ENCODE measurements at regions not wholly inside any gene's neighbourhood (a gene's known extent, or its start where the extent isn't known, plus 50 kb on each side); places are given as distances from the start of the nearest gene placed in this dataset.

GRCh38 chr3:7871003-7871560 lies 630.5 kb upstream of the LMCD1 start:
- Mint-ChIP-seq H3K27ac (no peak overlapping the region), H3K36me3 (peaks cover 2% of the 10 kb centered on the region), H3K9me3 (peaks cover 7% of the 10 kb centered on the region), H3K4me1 (peaks cover 48% of the 10 kb centered on the region), H3K27me3 (no peaks in the 10 kb centered on the region), H3K4me3 (no peak overlapping the region)

- Mint-ChIP-seq H3K4me1 (peaks cover 53% of the 10 kb centered on the region), H3K27me3 (no peaks in the 10 kb centered on the region), H3K27ac (no peak overlapping the region), H3K4me3 (no peak overlapping the region), H3K36me3 (peaks cover 6% of the 10 kb centered on the region), H3K9me3 (peaks cover 10% of the 10 kb centered on the region)
These were observed 627.5 kb upstream of the LMCD1 start for GRCh38 chr3:7874116-7874515.

- Mint-ChIP-seq H3K36me3 (peaks cover 11% of the 10 kb centered on the region), H3K4me1 (peaks cover 63% of the 10 kb centered on the region), H3K9me3 (peaks cover 25% of the 10 kb centered on the region), H3K27ac (no peak overlapping the region), H3K4me3 (no peak overlapping the region), H3K27me3 (no peaks in the 10 kb centered on the region)
These were observed 625.7 kb upstream of the LMCD1 start for GRCh38 chr3:7875925-7876324.

- peak overlapping the region; percentile 85 for H3K27ac Mint-ChIP-seq
- peak overlapping the region; percentile 66 for H3K4me3 Mint-ChIP-seq
- H3K9me3 Mint-ChIP-seq, result peaks cover 28% of the 10 kb centered on the region
- no peaks in the 10 kb centered on the region for H3K27me3 Mint-ChIP-seq
- H3K4me1 Mint-ChIP-seq, result peaks cover 72% of the 10 kb centered on the region
- H3K36me3 Mint-ChIP-seq, result peaks cover 14% of the 10 kb centered on the region
These were observed 624.8 kb upstream of the LMCD1 start for GRCh38 chr3:7876741-7877297.

GRCh38 chr3:7877312-7877711 lies 624.3 kb upstream of the LMCD1 start:
- H3K9me3 Mint-ChIP-seq, result peaks cover 28% of the 10 kb centered on the region
- peak overlapping the region; percentile 74 for H3K27ac Mint-ChIP-seq
- peaks cover 18% of the 10 kb centered on the region for H3K36me3 Mint-ChIP-seq
- H3K4me1 Mint-ChIP-seq, result peaks cover 77% of the 10 kb centered on the region
- H3K27me3 Mint-ChIP-seq, result no peaks in the 10 kb centered on the region
- H3K4me3 Mint-ChIP-seq, result peak overlapping the region; percentile 66

GRCh38 chr3:7879572-7879971 lies 622.1 kb upstream of the LMCD1 start:
- Mint-ChIP-seq H3K9me3 (peaks cover 23% of the 10 kb centered on the region), H3K4me3 (no peak overlapping the region), H3K27ac (peak overlapping the region; percentile 20), H3K36me3 (peaks cover 19% of the 10 kb centered on the region), H3K4me1 (peaks cover 80% of the 10 kb centered on the region), H3K27me3 (no peaks in the 10 kb centered on the region)

- Mint-ChIP-seq H3K9me3 (peaks cover 33% of the 10 kb centered on the region), H3K27ac (no peak overlapping the region), H3K27me3 (no peaks in the 10 kb centered on the region), H3K4me3 (peak overlapping the region; percentile 27), H3K4me1 (peaks cover 74% of the 10 kb centered on the region), H3K36me3 (peaks cover 23% of the 10 kb centered on the region)
These were observed 619.7 kb upstream of the LMCD1 start for GRCh38 chr3:7881946-7882345.

- Mint-ChIP-seq H3K4me1 (peaks cover 23% of the 10 kb centered on the region), H3K4me3 (no peak overlapping the region), H3K9me3 (peaks cover 8% of the 10 kb centered on the region), H3K27ac (no peak overlapping the region), H3K36me3 (peaks cover 2% of the 10 kb centered on the region), H3K27me3 (no peaks in the 10 kb centered on the region)
These were observed 604.0 kb upstream of the LMCD1 start for GRCh38 chr3:7897655-7898054.

GRCh38 chr3:7913283-7913682 lies 588.3 kb upstream of the LMCD1 start:
- no peak overlapping the region for H3K27ac Mint-ChIP-seq
- no peak overlapping the region for H3K4me3 Mint-ChIP-seq
- peaks cover 30% of the 10 kb centered on the region for H3K4me1 Mint-ChIP-seq
- H3K27me3 Mint-ChIP-seq, result no peaks in the 10 kb centered on the region
- H3K9me3 Mint-ChIP-seq, result peaks cover 6% of the 10 kb centered on the region
- no peaks in the 10 kb centered on the region for H3K36me3 Mint-ChIP-seq

GRCh38 chr3:7915356-7915755 lies 586.3 kb upstream of the LMCD1 start:
- H3K36me3 Mint-ChIP-seq, result no peaks in the 10 kb centered on the region
- no peak overlapping the region for H3K27ac Mint-ChIP-seq
- peaks cover 6% of the 10 kb centered on the region for H3K9me3 Mint-ChIP-seq
- H3K4me3 Mint-ChIP-seq, result no peak overlapping the region
- H3K4me1 Mint-ChIP-seq, result peaks cover 35% of the 10 kb centered on the region
- H3K27me3 Mint-ChIP-seq, result no peaks in the 10 kb centered on the region

- peak overlapping the region; percentile 57 for H3K27ac Mint-ChIP-seq
- peaks cover 6% of the 10 kb centered on the region for H3K9me3 Mint-ChIP-seq
- H3K4me3 Mint-ChIP-seq, result peak overlapping the region; percentile 16
- no peaks in the 10 kb centered on the region for H3K36me3 Mint-ChIP-seq
- peaks cover 35% of the 10 kb centered on the region for H3K4me1 Mint-ChIP-seq
- no peaks in the 10 kb centered on the region for H3K27me3 Mint-ChIP-seq
These were observed 584.0 kb upstream of the LMCD1 start for GRCh38 chr3:7917443-7918151.

GRCh38 chr3:7920211-7920610 lies 581.4 kb upstream of the LMCD1 start:
- Mint-ChIP-seq H3K36me3 (no peaks in the 10 kb centered on the region), H3K27ac (no peak overlapping the region), H3K4me3 (no peak overlapping the region), H3K9me3 (peaks cover 6% of the 10 kb centered on the region), H3K4me1 (peaks cover 27% of the 10 kb centered on the region), H3K27me3 (no peaks in the 10 kb centered on the region)

- Mint-ChIP-seq H3K27me3 (no peaks in the 10 kb centered on the region), H3K4me3 (no peak overlapping the region), H3K36me3 (no peaks in the 10 kb centered on the region), H3K4me1 (peaks cover 21% of the 10 kb centered on the region), H3K9me3 (no peaks in the 10 kb centered on the region), H3K27ac (no peak overlapping the region)
These were observed 577.4 kb upstream of the LMCD1 start for GRCh38 chr3:7924228-7924627.

GRCh38 chr3:7927015-7927414 lies 574.6 kb upstream of the LMCD1 start:
- Mint-ChIP-seq H3K4me3 (no peak overlapping the region), H3K27ac (no peak overlapping the region), H3K9me3 (no peaks in the 10 kb centered on the region), H3K4me1 (peaks cover 34% of the 10 kb centered on the region), H3K36me3 (no peaks in the 10 kb centered on the region), H3K27me3 (no peaks in the 10 kb centered on the region)

GRCh38 chr3:7927864-7928263 lies 573.8 kb upstream of the LMCD1 start:
- H3K4me1 Mint-ChIP-seq, result peaks cover 34% of the 10 kb centered on the region
- no peaks in the 10 kb centered on the region for H3K27me3 Mint-ChIP-seq
- H3K4me3 Mint-ChIP-seq, result no peak overlapping the region
- H3K9me3 Mint-ChIP-seq, result no peaks in the 10 kb centered on the region
- peak overlapping the region; percentile 33 for H3K27ac Mint-ChIP-seq
- H3K36me3 Mint-ChIP-seq, result no peaks in the 10 kb centered on the region

GRCh38 chr3:7929319-7929889 lies 572.2 kb upstream of the LMCD1 start:
- no peak overlapping the region for H3K4me3 Mint-ChIP-seq
- H3K27ac Mint-ChIP-seq, result no peak overlapping the region
- H3K27me3 Mint-ChIP-seq, result no peaks in the 10 kb centered on the region
- no peaks in the 10 kb centered on the region for H3K36me3 Mint-ChIP-seq
- peaks cover 34% of the 10 kb centered on the region for H3K4me1 Mint-ChIP-seq
- no peaks in the 10 kb centered on the region for H3K9me3 Mint-ChIP-seq

Measured in activated naive CD4-positive, alpha-beta T cell treated with anti-CD3 and anti-CD28 coated beads, Interleukin-2, amount 50 U/mL, for 24 hours (primary cell).